Stomach (tissue), 8 donors: ENCODE measurements at regions not wholly inside any gene's neighbourhood (a gene's known extent, or its start where the extent isn't known, plus 50 kb on each side); places are given as distances from the start of the nearest gene placed in this dataset.

Experiments
- DNase-seq, 2 donors: peaks; one replicate each; pipeline versions ENCODE4 v3.0.0 to v3.0.0-alpha.2; 2013 to 2019
- H3K27ac ChIP-seq, 5 donors: fragments of 200-600 bp in 4 of 5; sonication (generic) in 4 of 5; one replicate each; pipeline ENCODE4 v1.5.1; 2013 to 2019; ENCODE audit warnings: mild to moderate bottlenecking in 1 of 5, moderate library complexity in 1 of 5
- H3K27me3 ChIP-seq, 3 donors: fragments of 200-600 bp; sonication (generic); one replicate each; pipeline ENCODE4 v1.5.1; 2017 to 2019; ENCODE audit warnings: mixed run types in 1 of 3
- H3K36me3 ChIP-seq, 4 donors: fragments of 200-600 bp; sonication (generic); 1 replicate in 3 of 4; 2 replicates in 1 of 4; pipeline ENCODE4 v1.5.1; 2016 to 2019
- H3K4me1 ChIP-seq, 4 donors: fragments of 200-600 bp; sonication (generic); one replicate each; pipeline ENCODE4 v1.5.1; 2016 to 2019
- H3K4me3 ChIP-seq, 4 donors: fragments of 200-600 bp; sonication (generic) in 3 of 4; one replicate each; pipeline ENCODE4 v1.5.1; 2016 to 2019; ENCODE audit warnings: mild to moderate bottlenecking in 1 of 4
- H3K9me3 ChIP-seq, 4 donors: fragments of 200-600 bp; sonication (generic); one replicate each; pipeline ENCODE4 v1.5.1; 2016 to 2019
- CTCF ChIP-seq, 7 experiments: fragments of 450-650 bp in 4 of 7; fragments of 200-600 bp in 3 of 7; sonication (generic) in 3 of 7; IDR thresholded peaks; one replicate each; pipeline ENCODE4 v1.5.1; 2016 to 2019; ENCODE audit warnings: antibody characterized with exemption in 7 of 7, control low read depth in 2 of 7, mild to moderate bottlenecking in 1 of 7
- EP300 ChIP-seq: sonication (generic); formaldehyde crosslinking; IDR thresholded peaks from one replicate; pipeline ENCODE4 v1.6.1; 2017; ENCODE audit warnings: antibody characterized with exemption
- POLR2A ChIP-seq, 4 donors: fragments of 450-650 bp; IDR thresholded peaks; one replicate each; pipeline ENCODE4 v1.6.1; 2016; ENCODE audit warnings: antibody characterized with exemption in 4 of 4, control low read depth in 2 of 4, mild to moderate bottlenecking in 1 of 4, moderate library complexity in 1 of 4
- POLR2AphosphoS5 ChIP-seq, 3 donors: sonication (generic); formaldehyde crosslinking; IDR thresholded peaks; one replicate each; pipeline ENCODE4 v1.6.1; 2016; ENCODE audit warnings: antibody characterized with exemption in 3 of 3
- WGBS, 5 donors: extraction: QIAGEN DNeasy Blood & Tissue Kit in 3 of 5; methylation state at CpG; one replicate each; pipeline versions ENCODE4 v1.1.5 to v1.1.7; 2013 to 2018; 5-methylcytosine and 5-hydroxymethylcytosine counted together
- intact Hi-C: fragments of 100-400 bp; cut with DNase I; formaldehyde crosslinking; loops from one replicate; pipeline ENCODE4 v1.15.1; 2023; ENCODE audit warnings: low total_unique reads
- donor health status: healthy with polysubstance abuse.
- donor health status: Bipolar disorder and iron deficiency.
- donor health status: healthy.

- DNase-seq = no peak
- H3K4me1 ChIP-seq = no peaks in the 10 kb centered on the region
- 93 to 97% (median 96%) methylated on average over 12 of the region's 12 CpGs for WGBS, 5 donors
- TF ChIP-seq CTCF (IDR thresholded peaks at IDR 0.05) (no peak), EP300 (no peak), POLR2AphosphoS5 (IDR thresholded peaks at IDR 0.05) (no peak), POLR2A (IDR thresholded peaks at IDR 0.05) (no peak)
- intact Hi-C loops = no loop called here
- H3K4me3 ChIP-seq = no peak overlapping the region
- peaks cover 0 to 5% (median 0%) of the 10 kb centered on the region in 4 donors for H3K9me3 ChIP-seq
- H3K27me3 ChIP-seq = no peaks in the 10 kb centered on the region
- no peaks in the 10 kb centered on the region for H3K36me3 ChIP-seq
- H3K27ac ChIP-seq = no peak overlapping the region
Observed at GRCh38 chr2:82527124-82527523, 1932.0 kb downstream of the SUCLG1 start.

GRCh38 chr2:82526277-82526676, 1932.8 kb downstream of the SUCLG1 start:
- Histone ChIP-seq H3K27ac (no peak overlapping the region), H3K36me3 (no peaks in the 10 kb centered on the region), H3K27me3 (no peaks in the 10 kb centered on the region), H3K4me3 (no peak overlapping the region), H3K9me3 (peaks cover 0 to 5% (median 0%) of the 10 kb centered on the region in 4 donors), H3K4me1 (no peaks in the 10 kb centered on the region)
- 92 to 96% (median 94%) methylated on average over 7 of the region's 7 CpGs for WGBS, 5 donors
- TF ChIP-seq POLR2AphosphoS5 (IDR thresholded peaks at IDR 0.05) (no peak), EP300 (no peak), CTCF (IDR thresholded peaks at IDR 0.05) (no peak), POLR2A (IDR thresholded peaks at IDR 0.05) (no peak)
- intact Hi-C loops = no loop called here
- no peak for DNase-seq

GRCh38 chr2:82525744-82526143, 1933.3 kb downstream of the SUCLG1 start:
- intact Hi-C loops = no loop called here
- Histone ChIP-seq H3K4me3 (no peak overlapping the region), H3K27me3 (no peaks in the 10 kb centered on the region), H3K27ac (no peak overlapping the region), H3K36me3 (no peaks in the 10 kb centered on the region), H3K4me1 (no peaks in the 10 kb centered on the region), H3K9me3 (peaks cover 0 to 5% (median 0%) of the 10 kb centered on the region in 4 donors)
- WGBS, 5 donors = 87 to 93% (median 91%) methylated on average over 8 of the region's 8 CpGs
- TF ChIP-seq CTCF (IDR thresholded peaks at IDR 0.05) (no peak), POLR2AphosphoS5 (IDR thresholded peaks at IDR 0.05) (no peak), POLR2A (IDR thresholded peaks at IDR 0.05) (no peak), EP300 (no peak)
- DNase-seq = no peak

GRCh38 chr2:82524826-82525225, 1934.3 kb downstream of the SUCLG1 start:
- TF ChIP-seq POLR2A (IDR thresholded peaks at IDR 0.05) = no peak
- no peak for TF ChIP-seq EP300
- no peak for TF ChIP-seq POLR2AphosphoS5 (IDR thresholded peaks at IDR 0.05)
- no peak for TF ChIP-seq CTCF (IDR thresholded peaks at IDR 0.05)
- no peaks in the 10 kb centered on the region for H3K27me3 ChIP-seq
- H3K4me3 ChIP-seq = no peak overlapping the region
- WGBS, 5 donors = 91 to 96% (median 93%) methylated on average over 7 of the region's 7 CpGs
- intact Hi-C loops = no loop called here
- no peaks in the 10 kb centered on the region for H3K36me3 ChIP-seq
- H3K27ac ChIP-seq = no peak overlapping the region
- H3K4me1 ChIP-seq = no peaks in the 10 kb centered on the region
- no peak for DNase-seq
- H3K9me3 ChIP-seq = peaks cover 0 to 5% (median 0%) of the 10 kb centered on the region in 4 donors
